WI38 (cell line): ENCODE measurements at regions not wholly inside any gene's neighbourhood (a gene's known extent, or its start where the extent isn't known, plus 50 kb on each side); places are given as distances from the start of the nearest gene placed in this dataset.

Source experiments
- H3K4me3 ChIP-seq: 2 replicates; pipeline ENCODE4 v1.5.1; 2011; ENCODE audit warnings: low read depth, mild to moderate bottlenecking, control low read depth, low read length
- TF ChIP-seq, protein P1 (sequence below): IDR thresholded peaks from 2 replicates; pipeline ENCODE4 v1.5.1; 2012; ENCODE audit warnings: low read depth, mild to moderate bottlenecking, control low read depth, low read length

DNA sequence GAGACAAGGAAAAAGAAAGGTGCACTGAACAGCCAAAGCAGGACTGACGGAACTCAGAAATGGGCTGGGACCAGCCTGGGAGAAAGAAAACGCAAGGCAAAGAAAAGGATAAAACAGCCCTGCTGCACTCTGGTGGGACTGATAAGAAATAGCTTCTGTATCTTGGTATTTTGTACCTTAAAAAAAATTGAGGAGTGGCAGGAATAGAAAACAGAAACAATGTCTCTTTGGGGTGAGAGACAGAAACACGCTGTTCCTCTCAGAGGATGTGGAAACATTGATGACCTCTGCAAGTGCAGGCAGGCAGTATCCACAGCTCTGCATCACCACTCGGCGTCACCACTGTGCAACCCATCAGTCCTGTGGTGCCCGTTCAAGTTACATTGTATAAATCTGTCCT is 152.5 kb upstream of the SPRY1 start:
- TF ChIP-seq, protein P1, sequence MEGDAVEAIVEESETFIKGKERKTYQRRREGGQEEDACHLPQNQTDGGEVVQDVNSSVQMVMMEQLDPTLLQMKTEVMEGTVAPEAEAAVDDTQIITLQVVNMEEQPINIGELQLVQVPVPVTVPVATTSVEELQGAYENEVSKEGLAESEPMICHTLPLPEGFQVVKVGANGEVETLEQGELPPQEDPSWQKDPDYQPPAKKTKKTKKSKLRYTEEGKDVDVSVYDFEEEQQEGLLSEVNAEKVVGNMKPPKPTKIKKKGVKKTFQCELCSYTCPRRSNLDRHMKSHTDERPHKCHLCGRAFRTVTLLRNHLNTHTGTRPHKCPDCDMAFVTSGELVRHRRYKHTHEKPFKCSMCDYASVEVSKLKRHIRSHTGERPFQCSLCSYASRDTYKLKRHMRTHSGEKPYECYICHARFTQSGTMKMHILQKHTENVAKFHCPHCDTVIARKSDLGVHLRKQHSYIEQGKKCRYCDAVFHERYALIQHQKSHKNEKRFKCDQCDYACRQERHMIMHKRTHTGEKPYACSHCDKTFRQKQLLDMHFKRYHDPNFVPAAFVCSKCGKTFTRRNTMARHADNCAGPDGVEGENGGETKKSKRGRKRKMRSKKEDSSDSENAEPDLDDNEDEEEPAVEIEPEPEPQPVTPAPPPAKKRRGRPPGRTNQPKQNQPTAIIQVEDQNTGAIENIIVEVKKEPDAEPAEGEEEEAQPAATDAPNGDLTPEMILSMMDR, result no peak
- no peak overlapping the region for H3K4me3 ChIP-seq

DNA sequence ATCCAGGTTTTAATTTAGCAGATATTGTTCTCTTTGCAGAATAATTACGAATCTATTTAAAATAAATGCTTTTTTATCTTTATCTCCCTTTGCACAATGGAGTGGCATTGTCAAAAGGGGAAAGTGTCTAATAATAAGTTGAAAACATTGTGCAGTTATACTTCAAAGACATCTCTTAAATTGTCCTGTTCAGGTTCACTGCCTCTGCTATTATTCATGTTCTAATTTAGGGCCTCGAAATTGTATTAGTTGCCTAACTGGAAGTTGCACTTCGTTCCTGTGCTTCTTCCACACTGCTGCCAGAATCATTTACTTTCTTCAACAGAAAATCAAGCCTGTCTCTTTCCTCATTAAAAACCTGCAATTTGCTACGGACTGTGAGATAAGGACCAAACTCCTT is 150.5 kb upstream of the SPRY1 start:
- TF ChIP-seq, protein P1, result no peak
- H3K4me3 ChIP-seq, result no peak overlapping the region

GRCh38 chr4:123248085-123248659 is 148.4 kb upstream of the SPRY1 start:
- H3K4me3 ChIP-seq, result no peak overlapping the region

DNA sequence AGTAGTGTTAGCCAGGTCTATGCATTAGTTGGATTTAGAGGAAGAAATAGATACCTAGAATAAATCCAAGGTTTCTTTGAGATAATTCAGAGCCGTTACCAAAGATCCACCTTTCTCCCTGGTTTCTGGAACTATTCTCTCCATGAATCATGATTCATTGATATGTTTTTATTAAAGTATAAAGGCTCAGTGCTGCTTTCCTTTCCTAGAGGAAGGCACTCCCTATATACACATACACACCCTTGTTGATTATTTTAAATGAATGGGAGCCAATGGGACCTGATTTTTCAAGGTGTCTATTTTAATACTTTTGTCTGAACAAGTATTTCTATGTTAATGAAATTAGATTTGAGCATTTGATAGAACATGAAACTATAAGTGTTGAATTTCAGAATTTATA is 146.8 kb upstream of the SPRY1 start:
- TF ChIP-seq, protein P1, result no peak
- no peak overlapping the region for H3K4me3 ChIP-seq

More at GRCh38 chr4:123248085-123248659, 148.4 kb upstream of the SPRY1 start:
- TF ChIP-seq, protein P1, result no peak

DNA sequence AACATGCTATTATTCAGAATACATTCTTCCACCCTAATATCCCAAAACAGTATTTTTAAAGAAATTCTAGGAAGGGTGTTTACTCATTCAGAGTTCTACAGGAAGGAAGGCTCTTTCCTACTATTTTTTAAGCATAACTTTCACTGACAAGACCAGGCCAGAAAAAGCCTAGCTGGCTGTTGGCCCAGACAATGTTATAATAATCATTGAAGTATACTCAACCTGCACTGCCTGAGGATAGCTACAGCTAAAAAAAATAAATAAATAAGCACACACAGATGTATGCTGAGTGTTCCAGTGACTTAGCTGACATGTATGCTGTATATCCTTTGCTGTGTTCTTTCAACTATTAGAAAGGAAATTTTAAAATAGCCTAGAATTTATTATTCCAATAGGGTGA is 145.8 kb upstream of the SPRY1 start:
- TF ChIP-seq, protein P1, result no peak
- H3K4me3 ChIP-seq, result no peak overlapping the region

GRCh38 chr4:123255971-123256370 is 140.6 kb upstream of the SPRY1 start:
- TF ChIP-seq, protein P1, result no peak
- no peak overlapping the region for H3K4me3 ChIP-seq

DNA sequence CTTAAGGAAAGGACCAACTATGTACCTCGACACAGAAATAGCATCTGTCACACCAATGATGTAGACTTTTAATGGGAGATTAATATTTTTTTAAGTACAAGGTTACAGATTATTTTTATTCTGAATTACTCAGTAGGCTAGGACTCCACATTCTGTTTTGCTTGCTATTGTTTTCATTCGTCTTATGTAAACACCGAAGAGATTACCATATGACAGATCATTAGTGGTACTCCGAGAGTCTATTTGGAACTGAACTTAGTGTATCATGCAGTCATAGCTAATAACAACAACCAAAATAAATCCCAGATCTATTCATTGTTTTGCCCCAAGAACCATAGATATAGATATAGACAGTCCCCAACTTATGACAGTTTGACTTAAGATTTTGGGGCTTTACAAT is 139.7 kb upstream of the SPRY1 start:
- no peak overlapping the region for H3K4me3 ChIP-seq
- TF ChIP-seq, protein P1, result no peak
